Neuron (in vitro differentiated cells): ENCODE measurements at regions not wholly inside any gene's neighbourhood (a gene's known extent, or its start where the extent isn't known, plus 50 kb on each side); places are given as distances from the start of the nearest gene placed in this dataset.

Source experiments
- H2AFZ ChIP-seq: one replicate; pipeline ENCODE4 v1.6.1; 2013; ENCODE audit warnings: low read depth, mild to moderate bottlenecking, inconsistent platforms, low read length, moderate library complexity
- H3K27me3 ChIP-seq: one replicate; pipeline ENCODE4 v1.6.1; 2013; ENCODE audit warnings: low read length; ENCODE audit not compliant: insufficient read depth
- H3K36me3 ChIP-seq: one replicate; pipeline ENCODE4 v1.6.1; 2013; ENCODE audit warnings: low read length; ENCODE audit not compliant: insufficient read depth
- H3K4me1 ChIP-seq: one replicate; pipeline ENCODE4 v1.6.1; 2013; ENCODE audit warnings: low read length; ENCODE audit not compliant: insufficient read depth
- H3K4me3 ChIP-seq: 2 replicates; pipeline ENCODE4 v1.5.1; 2013; ENCODE audit warnings: mild to moderate bottlenecking, low read length, moderate library complexity
- H3K9me3 ChIP-seq: one replicate; pipeline ENCODE4 v1.6.1; 2013; ENCODE audit warnings: low read length

- no peaks in the 10 kb centered on the region for H3K27me3 ChIP-seq
- no peak overlapping the region for H3K4me3 ChIP-seq
- no peak overlapping the region for H2AFZ ChIP-seq
- H3K4me1 ChIP-seq, result peaks cover 20% of the 10 kb centered on the region
- no peaks in the 10 kb centered on the region for H3K36me3 ChIP-seq
- no peaks in the 10 kb centered on the region for H3K9me3 ChIP-seq
These were observed 639.3 kb upstream of the KIRREL3 start for GRCh38 chr11:127639916-127640315.

- H3K27me3 ChIP-seq, result no peaks in the 10 kb centered on the region
- H3K4me1 ChIP-seq, result peaks cover 4% of the 10 kb centered on the region
- H3K36me3 ChIP-seq, result no peaks in the 10 kb centered on the region
- H3K9me3 ChIP-seq, result no peaks in the 10 kb centered on the region
- no peak overlapping the region for H2AFZ ChIP-seq
- no peak overlapping the region for H3K4me3 ChIP-seq
These were observed 632.6 kb upstream of the KIRREL3 start for GRCh38 chr11:127632976-127633680.

GRCh38 chr11:127632546-127632945 lies 632.0 kb upstream of the KIRREL3 start:
- H3K9me3 ChIP-seq, result no peaks in the 10 kb centered on the region
- H3K27me3 ChIP-seq, result no peaks in the 10 kb centered on the region
- H3K4me3 ChIP-seq, result no peak overlapping the region
- H2AFZ ChIP-seq, result no peak overlapping the region
- H3K36me3 ChIP-seq, result no peaks in the 10 kb centered on the region
- H3K4me1 ChIP-seq, result peaks cover 4% of the 10 kb centered on the region

GRCh38 chr11:127631974-127632373 lies 631.4 kb upstream of the KIRREL3 start:
- H3K4me3 ChIP-seq, result no peak overlapping the region
- H3K27me3 ChIP-seq, result no peaks in the 10 kb centered on the region
- H2AFZ ChIP-seq, result no peak overlapping the region
- peaks cover 4% of the 10 kb centered on the region for H3K4me1 ChIP-seq
- no peaks in the 10 kb centered on the region for H3K36me3 ChIP-seq
- H3K9me3 ChIP-seq, result no peaks in the 10 kb centered on the region

- peaks cover 20% of the 10 kb centered on the region for H3K4me1 ChIP-seq
- no peak overlapping the region for H2AFZ ChIP-seq
- H3K36me3 ChIP-seq, result no peaks in the 10 kb centered on the region
- H3K9me3 ChIP-seq, result no peaks in the 10 kb centered on the region
- no peaks in the 10 kb centered on the region for H3K27me3 ChIP-seq
- no peak overlapping the region for H3K4me3 ChIP-seq
These were observed 628.6 kb upstream of the KIRREL3 start for GRCh38 chr11:127629200-127629599.

- H3K4me1 ChIP-seq, result peaks cover 28% of the 10 kb centered on the region
These were observed 627.9 kb upstream of the KIRREL3 start for GRCh38 chr11:127628458-127628785.

GRCh38 chr11:127627629-127628457 lies 627.3 kb upstream of the KIRREL3 start:
- Histone ChIP-seq H3K4me3 (no peak overlapping the region), H3K36me3 (no peaks in the 10 kb centered on the region), H3K27me3 (no peaks in the 10 kb centered on the region), H2AFZ (no peak overlapping the region), H3K9me3 (no peaks in the 10 kb centered on the region), H3K4me1 (peaks cover 26% of the 10 kb centered on the region)

More at GRCh38 chr11:127628458-127628785, 627.9 kb upstream of the KIRREL3 start:
- Histone ChIP-seq H3K9me3 (no peaks in the 10 kb centered on the region), H3K4me3 (no peak overlapping the region), H3K36me3 (no peaks in the 10 kb centered on the region), H3K27me3 (no peaks in the 10 kb centered on the region), H2AFZ (no peak overlapping the region)

GRCh38 chr11:127627204-127627603 lies 626.6 kb upstream of the KIRREL3 start:
- no peaks in the 10 kb centered on the region for H3K36me3 ChIP-seq
- no peaks in the 10 kb centered on the region for H3K27me3 ChIP-seq
- H3K9me3 ChIP-seq, result no peaks in the 10 kb centered on the region
- H3K4me3 ChIP-seq, result no peak overlapping the region
- H3K4me1 ChIP-seq, result peaks cover 24% of the 10 kb centered on the region
- no peak overlapping the region for H2AFZ ChIP-seq

GRCh38 chr11:127625402-127625801 lies 624.8 kb upstream of the KIRREL3 start:
- H2AFZ ChIP-seq, result no peak overlapping the region
- H3K36me3 ChIP-seq, result no peaks in the 10 kb centered on the region
- H3K27me3 ChIP-seq, result no peaks in the 10 kb centered on the region
- H3K4me3 ChIP-seq, result no peak overlapping the region
- peaks cover 24% of the 10 kb centered on the region for H3K4me1 ChIP-seq
- no peaks in the 10 kb centered on the region for H3K9me3 ChIP-seq

- Histone ChIP-seq H3K36me3 (no peaks in the 10 kb centered on the region), H2AFZ (no peak overlapping the region), H3K4me3 (no peak overlapping the region), H3K4me1 (peaks cover 24% of the 10 kb centered on the region), H3K9me3 (no peaks in the 10 kb centered on the region), H3K27me3 (no peaks in the 10 kb centered on the region)
These were observed 623.8 kb upstream of the KIRREL3 start for GRCh38 chr11:127624306-127624856.

GRCh38 chr11:127622686-127623085 lies 622.1 kb upstream of the KIRREL3 start:
- peaks cover 24% of the 10 kb centered on the region for H3K4me1 ChIP-seq
- no peaks in the 10 kb centered on the region for H3K36me3 ChIP-seq
- no peaks in the 10 kb centered on the region for H3K9me3 ChIP-seq
- no peak overlapping the region for H2AFZ ChIP-seq
- no peak overlapping the region for H3K4me3 ChIP-seq
- no peaks in the 10 kb centered on the region for H3K27me3 ChIP-seq

- H3K4me3 ChIP-seq, result no peak overlapping the region
- H3K36me3 ChIP-seq, result no peaks in the 10 kb centered on the region
- H3K4me1 ChIP-seq, result peaks cover 23% of the 10 kb centered on the region
- H3K27me3 ChIP-seq, result no peaks in the 10 kb centered on the region
- H2AFZ ChIP-seq, result no peak overlapping the region
- H3K9me3 ChIP-seq, result no peaks in the 10 kb centered on the region
These were observed 620.1 kb upstream of the KIRREL3 start for GRCh38 chr11:127620671-127621070.

GRCh38 chr11:127619946-127620345 lies 619.4 kb upstream of the KIRREL3 start:
- H3K4me3 ChIP-seq, result no peak overlapping the region
- H3K4me1 ChIP-seq, result peaks cover 16% of the 10 kb centered on the region
- H2AFZ ChIP-seq, result no peak overlapping the region
- H3K36me3 ChIP-seq, result no peaks in the 10 kb centered on the region
- H3K9me3 ChIP-seq, result no peaks in the 10 kb centered on the region
- no peaks in the 10 kb centered on the region for H3K27me3 ChIP-seq
